CD4-positive, alpha-beta T cell treated with Interleukin-4 for 4 hours (primary cell): ENCODE measurements at regions not wholly inside any gene's neighbourhood (a gene's known extent, or its start where the extent isn't known, plus 50 kb on each side); places are given as distances from the start of the nearest gene placed in this dataset.

Source experiments
- DNase-seq: peaks from one replicate; pipeline ENCODE4 v3.0.0-alpha.2; 2020

DNA sequence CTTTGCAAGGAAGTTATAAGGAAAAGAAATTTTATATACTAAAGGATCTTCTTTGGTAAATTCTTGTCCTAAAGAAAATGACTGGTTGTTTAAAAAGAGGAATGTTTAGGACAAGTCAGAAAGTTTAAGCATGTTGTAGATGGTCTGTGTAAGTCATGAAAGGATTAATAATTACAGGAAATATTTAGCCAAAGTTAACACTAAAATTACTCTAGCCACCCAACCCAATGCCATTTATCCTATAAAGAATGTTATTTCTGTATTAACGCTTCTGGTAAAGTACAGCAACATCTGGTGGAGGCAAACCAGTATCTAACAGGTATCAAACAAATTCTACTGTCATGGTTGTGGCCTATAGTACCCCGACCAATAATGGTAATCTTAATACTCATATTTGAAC is 546.9 kb upstream of the PKDCC start:
- DNase-seq = no peak

DNA sequence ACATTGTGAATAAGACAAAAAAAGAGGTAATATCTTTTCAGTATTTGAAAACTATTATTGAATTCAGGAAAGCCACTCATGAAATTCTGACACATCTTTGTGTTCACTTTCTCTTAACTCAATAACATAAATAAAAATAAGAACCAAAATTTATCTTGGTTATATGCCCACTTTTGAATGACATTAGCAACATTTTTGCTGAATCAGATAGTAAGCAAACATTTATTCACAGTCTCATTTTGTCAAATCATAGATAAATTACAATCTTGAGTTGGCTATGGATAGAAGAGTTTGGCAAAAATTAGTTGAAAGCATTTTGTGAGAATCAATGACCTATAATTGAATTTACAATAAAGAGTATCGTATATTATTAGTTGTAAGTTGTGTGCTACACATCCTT is 545.1 kb upstream of the PKDCC start:
- DNase-seq = no peak

DNA sequence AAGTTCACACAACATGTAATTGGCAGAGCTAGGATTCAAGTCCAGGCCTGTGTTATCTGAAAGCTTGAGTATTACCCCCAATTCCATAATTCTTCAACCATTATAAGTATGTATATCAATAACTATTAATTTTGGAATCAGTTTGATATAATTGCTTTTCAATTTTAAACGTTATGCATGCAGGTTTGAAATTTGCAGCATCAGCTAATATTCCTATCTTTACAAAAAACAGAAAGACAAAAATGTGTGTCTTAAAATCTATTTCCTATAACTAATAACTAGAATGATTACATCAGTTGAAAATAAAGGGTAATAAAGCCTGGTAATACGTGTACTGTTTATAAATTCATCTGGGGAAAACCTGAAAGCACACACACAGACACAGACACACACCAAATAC is 543.3 kb upstream of the PKDCC start:
- no peak for DNase-seq

DNA sequence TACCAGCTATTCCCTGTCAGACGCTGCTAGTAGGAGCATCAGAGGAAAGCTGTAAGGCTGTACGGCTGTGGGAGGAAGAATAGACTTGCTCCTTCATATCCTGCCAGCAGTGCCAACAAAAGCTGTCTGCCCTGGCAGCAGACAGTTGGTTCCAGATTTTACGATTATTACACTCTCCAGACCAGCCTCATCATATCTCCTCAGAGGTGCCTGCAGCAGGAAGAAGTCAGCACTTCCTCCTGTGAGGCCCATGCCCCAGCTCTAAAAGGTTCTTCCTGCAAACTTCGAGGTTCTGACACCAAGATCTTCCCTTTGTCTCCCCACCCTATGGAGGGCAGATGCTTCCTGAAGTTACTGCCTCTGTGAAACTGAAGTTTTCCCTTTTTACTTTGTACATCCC is 537.7 kb upstream of the PKDCC start:
- DNase-seq = no peak

DNA sequence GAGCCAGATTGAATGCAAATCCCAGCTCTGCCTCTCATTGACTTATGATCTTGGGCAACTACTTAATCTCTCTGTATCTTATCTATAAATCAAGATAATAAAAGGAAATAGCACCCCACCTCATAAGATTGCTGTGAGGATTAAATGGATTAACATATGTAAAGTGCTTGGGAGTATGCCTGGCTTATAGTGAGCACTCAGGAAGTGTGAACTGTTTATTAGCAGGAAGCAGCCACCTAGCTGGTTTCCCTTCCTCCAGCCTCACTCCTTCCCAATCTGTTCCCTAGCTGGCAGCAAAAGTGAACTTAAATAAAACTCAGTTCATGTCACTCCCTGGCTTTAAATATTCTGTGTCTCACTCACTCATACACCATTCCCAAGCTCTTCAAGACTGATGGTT is 526.6 kb upstream of the PKDCC start:
- no peak for DNase-seq

DNA sequence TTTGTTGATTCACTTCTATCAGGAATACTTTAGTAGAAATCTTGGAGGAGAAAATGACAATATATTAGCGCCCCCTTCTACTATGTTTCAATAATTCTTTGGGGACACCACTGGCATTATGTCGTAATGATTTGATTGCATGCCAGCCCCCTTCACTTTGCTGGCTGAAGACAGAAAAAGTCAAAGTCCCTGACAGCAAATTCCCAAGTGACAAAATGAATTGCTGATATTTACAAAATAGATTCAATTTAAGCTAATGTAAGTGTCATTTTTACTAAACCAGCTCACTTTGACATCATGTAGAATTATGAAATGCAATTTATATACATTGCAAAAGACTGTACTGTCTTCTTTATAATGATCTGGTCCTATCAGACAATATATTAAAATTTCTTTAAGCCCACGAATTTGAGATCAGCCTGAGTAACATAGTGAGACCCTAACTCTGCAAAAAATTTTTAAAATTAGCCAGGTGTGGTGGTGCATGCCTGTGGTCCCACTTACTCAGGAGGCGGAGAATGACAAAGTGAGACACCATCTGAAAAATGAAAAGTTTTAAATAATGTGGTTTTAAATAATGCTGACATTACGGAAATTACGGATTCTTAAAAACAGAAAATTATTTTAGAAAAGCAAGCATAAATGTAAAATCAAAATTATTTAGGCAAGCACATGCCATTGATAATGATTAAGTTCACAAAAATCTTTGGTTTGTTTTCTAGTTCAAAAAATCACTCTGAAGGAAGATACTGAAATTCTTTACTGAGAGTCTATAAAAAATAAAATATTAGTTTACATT is 520.1 kb upstream of the PKDCC start:
- no peak for DNase-seq

DNA sequence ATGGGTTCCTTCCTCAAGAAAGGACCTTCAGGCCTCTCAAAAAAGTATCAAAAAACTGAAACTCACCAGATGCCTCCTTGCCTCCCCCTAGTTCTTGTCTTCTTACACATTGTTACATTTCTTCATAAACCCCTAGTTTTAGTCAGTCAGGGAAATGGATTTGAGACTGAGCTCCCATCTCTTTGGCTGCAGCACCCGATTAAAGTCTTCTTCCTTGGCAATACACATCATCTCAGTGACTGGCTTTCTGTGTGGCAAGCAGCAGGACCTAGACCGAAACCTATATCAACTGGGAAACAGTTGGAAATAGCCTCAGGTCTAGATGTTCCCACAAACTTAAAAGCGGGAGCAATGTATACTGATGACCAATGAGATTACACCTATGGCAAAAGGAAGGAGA is 512.2 kb upstream of the PKDCC start:
- no peak for DNase-seq

DNA sequence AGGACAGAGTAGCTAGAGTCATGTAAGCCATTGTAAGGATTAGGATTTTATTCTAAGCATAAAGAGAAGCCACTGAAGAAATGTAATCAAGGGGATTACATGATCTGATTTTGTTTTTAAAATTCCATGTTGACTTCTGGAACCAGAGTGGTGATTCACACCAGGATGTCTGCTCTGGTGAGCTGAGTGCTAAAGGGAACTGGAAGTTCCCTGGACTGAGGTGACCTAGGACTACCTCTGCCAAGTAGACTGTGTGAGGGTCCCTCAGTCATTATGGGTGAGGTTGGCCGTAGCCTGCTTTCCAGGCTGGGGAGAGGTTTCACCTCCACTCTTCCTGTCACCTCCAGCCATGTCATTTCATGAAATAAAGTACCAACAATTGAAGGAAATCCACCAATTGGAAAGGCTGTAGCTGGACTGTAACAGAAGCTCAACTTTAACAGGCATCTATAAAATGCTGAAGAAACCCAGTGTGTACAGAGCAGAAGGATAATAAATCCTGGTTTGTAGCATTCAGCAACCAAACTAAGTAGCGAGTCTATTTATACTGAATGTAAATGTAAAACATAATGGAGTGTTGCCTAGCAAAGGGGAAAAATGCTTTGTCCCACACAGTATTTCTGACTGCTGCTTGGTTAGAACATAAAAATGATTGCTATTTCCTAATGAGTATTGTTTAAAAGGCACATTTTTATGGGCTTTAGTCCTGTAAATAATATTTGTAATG is 507.4 kb upstream of the PKDCC start:
- DNase-seq = no peak

DNA sequence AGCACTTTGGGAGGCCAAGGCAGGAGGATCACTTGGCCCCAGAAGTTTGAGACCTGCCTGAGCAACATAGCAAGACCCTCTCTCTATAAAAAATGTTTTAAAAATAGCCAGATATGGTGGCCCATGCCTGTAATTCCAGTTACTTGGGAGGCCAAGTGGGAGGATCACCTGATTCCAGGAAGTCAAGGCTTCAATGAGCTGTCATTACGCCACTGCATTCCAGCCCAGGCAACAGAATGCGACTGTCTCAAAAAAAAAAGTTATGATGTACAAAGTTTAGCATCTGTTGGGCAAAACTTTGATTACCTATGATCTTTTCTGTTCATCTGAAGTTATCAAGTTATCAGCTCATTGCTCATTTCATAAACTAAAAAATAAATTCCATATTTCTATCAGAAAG is 504.1 kb upstream of the PKDCC start:
- no peak for DNase-seq

DNA sequence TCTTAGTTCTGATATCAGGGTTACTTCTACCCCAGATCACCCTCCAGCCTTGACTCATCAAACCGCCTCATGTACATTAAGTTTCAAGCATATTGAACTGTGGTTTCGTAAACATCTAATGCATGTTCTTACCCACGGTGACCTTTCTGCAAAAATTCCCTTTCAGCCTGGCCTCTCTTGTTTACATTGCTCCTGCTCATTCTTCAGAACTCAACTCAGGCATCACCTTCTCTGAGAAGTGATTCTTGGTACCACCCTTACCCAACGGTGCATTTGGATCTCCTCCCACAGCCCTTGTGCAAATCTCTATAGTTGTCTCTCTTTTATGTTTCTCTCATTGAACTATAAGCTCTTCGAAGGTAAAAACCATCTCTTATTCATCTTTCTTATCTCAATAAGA is 503.1 kb upstream of the PKDCC start:
- DNase-seq = no peak

DNA sequence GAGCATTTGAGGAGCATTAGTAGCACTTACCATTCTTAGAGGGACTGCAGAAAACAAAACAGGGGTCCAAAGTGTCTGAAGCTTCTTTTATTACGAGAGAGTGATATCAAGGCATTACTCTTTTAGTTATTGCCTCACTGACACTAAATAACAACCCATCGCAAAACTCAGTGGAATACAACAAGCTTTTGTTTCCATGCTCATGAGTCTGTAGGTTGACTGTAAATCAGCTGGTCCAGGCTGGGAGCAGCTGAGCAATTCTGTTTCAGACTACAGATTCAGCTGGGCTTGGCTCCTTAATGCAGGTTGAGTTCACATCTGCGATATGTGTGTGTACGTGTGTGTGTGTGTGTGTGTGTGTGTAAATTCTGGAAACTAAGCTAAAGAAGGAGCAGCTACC is 501.8 kb upstream of the PKDCC start:
- no peak for DNase-seq

DNA sequence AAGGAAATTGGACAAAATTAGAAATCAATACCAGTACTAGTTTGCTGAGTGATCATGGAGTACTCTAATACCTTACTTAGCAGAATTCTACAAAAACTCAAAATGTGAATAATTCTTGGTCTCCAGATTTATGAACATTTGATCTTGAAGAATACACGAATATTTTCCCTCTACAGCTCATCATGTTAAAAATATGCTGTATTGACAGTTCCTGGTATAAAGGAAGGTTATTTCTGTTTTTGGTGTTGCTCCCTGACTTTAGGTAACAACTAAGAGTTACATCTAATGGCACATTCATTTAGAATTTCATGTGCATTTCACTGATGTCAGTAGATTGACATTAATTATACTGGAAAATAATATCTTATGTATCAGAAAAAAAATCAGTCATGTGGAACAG is 479.2 kb upstream of the PKDCC start:
- DNase-seq = no peak

DNA sequence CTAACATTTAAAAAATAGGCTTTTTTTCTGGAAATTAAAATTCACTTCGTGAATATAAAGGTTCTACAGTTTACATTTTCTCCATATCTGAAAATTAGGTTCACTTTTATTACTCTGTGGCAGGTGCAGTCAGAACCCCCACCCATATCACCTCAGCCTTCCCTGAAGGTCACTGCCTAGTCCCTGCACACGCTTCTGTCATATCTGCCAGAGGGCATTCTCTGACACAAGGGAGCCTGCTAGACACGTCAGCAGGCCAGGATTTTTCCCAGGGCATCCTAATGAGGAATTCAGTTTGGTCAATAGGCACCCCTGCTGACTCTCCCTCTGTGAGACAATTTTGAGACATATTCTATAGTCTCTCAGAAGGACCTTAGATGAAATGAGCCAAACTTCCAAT is 475.7 kb upstream of the PKDCC start:
- no peak for DNase-seq

DNA sequence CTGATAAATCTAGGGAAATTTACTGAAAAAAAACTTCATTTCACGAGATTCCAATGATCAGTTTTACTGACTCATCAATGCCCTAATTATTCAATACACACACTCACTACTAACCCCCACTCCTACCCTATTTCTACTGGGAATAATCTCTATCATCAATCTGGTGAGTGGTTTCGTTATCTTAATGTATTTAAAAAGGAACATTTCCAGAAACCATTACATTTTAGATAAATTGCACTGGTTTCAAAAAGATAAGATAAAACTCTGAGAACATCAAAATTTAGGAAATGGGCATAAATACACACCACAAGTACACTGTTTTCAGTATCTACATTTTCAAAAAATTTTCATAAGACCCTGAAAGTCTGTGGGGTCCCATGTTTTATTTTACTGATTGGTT is 471.4 kb upstream of the PKDCC start:
- no peak for DNase-seq

DNA sequence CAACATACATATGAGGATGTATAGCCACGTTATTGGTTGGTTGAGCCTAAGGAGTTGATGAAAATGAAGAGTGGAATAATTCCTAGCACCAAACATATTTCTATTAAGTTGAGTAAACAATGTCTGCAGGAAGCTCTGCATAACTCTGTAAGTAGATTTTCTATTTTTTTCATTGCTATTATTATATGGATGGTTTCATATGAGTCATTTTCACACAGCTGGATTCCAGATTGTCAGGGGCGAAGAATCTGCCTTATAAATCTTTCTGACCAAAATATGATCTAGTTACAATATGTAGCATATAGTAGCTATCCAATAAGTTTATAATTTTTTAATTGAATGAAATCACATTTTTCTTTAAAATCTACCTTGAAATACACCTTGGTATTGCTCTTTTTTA is 468.0 kb upstream of the PKDCC start:
- DNase-seq = no peak

DNA sequence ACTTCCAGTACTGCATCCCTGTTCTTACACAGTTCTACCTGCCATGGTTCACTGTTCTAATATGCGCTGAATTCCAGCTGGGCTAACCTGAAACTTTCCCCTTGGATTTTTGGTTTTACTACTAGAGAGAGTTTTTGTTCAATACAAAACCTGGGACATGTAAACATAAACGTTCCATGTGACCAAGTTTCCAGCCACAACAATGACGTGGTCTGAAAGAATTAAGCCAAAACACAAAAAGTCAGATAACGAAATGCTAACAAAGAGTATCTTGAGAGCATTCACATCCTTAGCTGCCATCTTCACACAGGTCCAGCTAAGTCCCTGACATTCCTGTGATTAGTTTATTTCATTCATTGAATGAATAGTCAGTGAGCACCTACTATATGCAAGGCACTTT is 467.0 kb upstream of the PKDCC start:
- no peak for DNase-seq

DNA sequence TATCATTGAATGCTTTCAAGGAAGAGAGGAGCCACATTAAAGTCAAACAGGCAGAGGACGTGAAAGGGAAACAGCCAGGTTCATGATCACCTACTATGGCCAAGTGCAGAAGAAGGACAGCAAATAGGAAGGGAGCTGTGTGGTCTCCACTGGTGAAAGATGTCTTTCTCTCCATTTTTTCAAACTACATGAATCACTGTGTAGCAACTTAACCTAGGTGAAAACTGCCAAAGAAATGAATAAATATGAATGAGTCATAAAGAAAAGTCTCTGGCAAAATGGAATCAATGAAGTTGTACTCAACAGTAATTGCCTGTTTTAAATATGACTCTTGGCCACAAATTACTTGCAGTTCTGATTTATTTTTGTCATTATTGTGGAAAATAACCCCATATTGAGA is 452.6 kb upstream of the PKDCC start:
- DNase-seq = no peak

DNA sequence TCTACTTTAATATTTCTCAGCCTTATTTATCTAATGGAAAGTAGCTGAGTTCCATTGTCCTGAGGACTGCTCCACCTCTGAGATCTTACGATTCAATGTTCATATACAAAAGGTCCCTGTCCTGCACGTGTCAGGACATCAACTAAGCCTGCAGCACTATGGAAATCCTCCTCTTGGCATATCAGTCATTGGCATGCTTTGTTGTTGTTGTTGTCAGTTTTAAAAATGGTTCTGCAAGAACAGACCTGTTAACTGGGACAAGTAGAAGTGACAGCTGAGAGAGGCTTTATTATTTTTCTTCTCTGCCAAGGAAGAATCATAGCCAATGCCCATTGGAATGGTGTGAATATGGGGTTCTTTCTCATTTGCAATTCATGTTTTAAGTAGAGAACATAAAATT is 450.1 kb upstream of the PKDCC start:
- no peak for DNase-seq

DNA sequence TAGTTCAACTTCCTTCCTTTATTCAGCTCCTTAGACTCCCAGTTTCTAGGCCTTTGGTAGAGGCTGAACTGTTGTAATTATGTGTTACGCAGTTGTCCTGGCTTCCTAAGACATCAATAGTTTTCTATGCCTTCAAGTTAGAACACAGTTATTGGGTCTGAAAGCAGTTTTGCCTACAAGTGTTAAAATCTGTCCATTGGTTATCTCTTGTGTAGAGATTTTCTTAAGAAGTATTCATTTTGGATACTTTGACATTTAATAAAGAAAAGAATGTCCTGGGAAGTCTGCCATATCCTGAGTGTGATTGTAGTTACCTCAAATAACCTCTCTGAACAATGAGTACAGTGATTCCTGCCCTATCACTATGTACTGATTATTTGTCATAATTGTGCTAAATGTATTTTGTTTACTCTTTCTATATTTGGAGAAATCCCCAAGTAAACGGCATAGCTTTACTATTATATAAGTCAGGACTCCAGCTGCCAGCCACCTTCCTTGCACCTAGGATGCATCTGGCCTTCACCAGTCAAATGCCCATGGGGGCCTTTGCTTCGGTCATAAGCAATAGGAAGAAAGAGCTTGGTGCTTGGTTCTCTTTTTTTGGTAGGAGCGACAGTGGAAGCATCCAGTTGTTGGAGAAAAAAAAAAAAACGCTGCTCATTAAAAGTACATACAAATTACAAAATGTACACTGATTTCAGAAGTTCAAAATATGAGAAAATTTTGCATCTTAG is 449.5 kb upstream of the PKDCC start:
- DNase-seq = no peak

DNA sequence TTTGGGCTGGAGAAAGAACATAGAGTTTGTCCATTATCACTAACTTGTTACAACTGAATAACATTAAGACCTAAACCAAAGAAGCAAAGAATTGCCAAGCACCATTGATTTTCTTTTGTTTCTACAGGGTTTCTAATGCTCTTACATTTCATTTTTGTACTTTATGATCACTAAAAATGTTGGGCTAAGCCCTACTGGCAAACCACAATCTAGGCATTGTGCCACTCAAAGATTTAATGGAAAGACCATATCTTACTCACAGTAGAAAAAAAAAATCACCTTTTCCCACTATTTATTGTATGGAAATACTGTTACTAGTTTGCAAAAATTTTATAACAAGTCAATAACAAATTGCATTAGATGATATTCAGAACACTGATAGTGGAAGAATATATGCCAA is 447.4 kb upstream of the PKDCC start:
- no peak for DNase-seq

DNA sequence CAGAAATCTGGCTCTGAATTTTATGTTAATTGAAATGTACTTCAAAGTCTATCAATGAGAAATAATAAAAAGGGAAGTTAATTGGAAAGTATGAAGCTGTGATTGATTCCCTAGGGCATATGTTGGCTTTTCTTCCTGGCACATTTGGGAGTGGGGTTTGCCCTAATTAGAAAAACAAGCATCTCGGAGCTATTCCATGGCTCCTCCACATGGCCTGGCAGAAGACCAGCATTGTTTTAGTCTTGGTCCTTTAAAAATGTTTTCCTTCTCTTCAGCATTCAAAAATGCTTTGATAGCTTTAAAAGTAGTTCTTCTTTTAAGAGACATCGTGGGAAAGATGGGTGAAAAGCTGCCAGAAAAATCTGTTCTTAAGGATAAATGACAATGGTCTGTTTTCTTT is 445.5 kb upstream of the PKDCC start:
- DNase-seq = no peak

DNA sequence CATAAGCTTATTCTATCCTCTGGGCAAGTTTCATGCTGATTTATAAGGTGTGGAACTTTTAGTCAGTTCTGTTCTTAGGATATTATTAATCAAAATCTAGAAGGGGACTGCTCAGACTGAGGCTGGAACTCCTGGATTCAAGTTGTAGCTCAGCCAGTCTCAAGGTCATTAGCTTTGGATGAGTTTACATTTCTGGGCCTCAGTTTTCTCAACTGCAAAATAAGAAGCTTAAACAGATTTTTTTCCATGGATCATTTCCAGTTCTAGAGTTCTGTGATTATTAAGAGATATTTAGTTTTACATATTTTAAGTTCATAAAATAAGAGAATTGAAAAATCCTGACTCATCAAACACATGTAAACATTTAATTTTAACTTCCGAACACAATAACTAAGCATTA is 442.5 kb upstream of the PKDCC start:
- DNase-seq = no peak

DNA sequence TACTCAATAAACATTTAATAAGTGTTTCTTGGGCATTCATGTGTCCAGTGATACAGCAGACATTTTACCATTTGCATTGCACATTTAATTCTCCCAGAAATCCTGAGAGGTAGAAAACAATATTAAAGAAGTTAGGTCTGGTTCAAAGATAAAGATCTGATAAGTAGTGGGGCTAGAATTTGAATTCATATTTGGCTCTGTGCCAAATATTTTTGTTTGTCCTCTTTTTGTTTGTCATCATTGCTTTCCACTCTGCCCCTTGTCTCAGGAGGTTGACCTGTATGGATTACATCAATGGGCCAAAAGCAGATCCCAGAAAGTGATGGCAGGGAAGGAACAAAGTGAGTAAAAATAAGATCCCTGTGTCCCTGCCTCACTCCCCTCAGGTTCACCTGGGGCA is 441.9 kb upstream of the PKDCC start:
- no peak for DNase-seq

DNA sequence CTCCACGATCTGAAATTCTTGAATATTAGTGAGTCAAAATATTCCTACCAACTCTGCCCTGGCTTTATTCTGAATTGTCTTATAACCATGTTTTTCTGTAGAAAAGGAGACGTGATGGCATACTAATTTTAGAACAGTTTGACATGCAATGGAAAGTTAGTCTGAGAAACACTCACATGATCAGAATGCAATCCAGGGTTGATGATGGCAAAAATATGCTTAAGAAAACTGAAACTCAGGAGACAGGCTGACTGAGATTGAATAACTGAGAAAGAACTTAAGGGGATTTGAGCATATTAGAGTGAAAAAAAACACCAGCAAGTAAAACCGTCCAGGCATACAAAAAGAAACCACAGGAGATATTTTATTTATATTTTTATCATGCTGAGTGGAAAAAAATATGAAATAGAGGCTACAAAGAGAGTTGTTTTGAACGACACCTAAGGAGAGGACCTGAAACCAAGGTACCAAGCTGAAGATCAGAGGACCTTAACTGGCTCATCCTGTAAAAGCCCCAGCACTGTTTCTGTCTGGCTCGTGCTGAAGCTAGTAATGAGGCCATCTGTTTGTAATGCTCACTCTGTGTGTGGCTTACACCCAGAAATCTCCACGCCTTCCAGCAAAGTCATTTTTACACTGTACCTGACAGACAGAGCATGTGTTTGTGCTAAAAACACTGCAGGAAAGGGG is 437.2 kb upstream of the PKDCC start:
- DNase-seq = no peak
